Breast epithelium (tissue), 4 donors: ENCODE measurements at regions not wholly inside any gene's neighbourhood (a gene's known extent, or its start where the extent isn't known, plus 50 kb on each side); places are given as distances from the start of the nearest gene placed in this dataset.

Source experiments
- DNase-seq, 2 donors: peaks; one replicate each; pipeline ENCODE4 v3.0.0-alpha.2; 2019; ENCODE audit warnings: low spot score in 2 of 2
- H3K27ac ChIP-seq, 2 donors: fragments of 200-600 bp; sonication (generic) in 1 of 2; one replicate each; pipeline ENCODE4 v1.5.1; 2016 to 2019; ENCODE audit warnings: mild to moderate bottlenecking in 1 of 2
- H3K27me3 ChIP-seq, 2 donors: fragments of 200-600 bp; sonication (generic) in 1 of 2; one replicate each; pipeline versions ENCODE4 v1.5.1 to v1.6.0; 2017 to 2019; ENCODE audit warnings: control low read depth in 1 of 2, mild to moderate bottlenecking in 1 of 2
- H3K36me3 ChIP-seq: fragments of 200-600 bp; one replicate; pipeline ENCODE4 v1.5.1; 2019
- H3K4me1 ChIP-seq, 2 donors: fragments of 200-600 bp; sonication (generic); one replicate each; pipeline ENCODE4 v1.5.1; 2016 to 2019; ENCODE audit warnings: control low read depth in 1 of 2
- H3K4me3 ChIP-seq, 3 donors: fragments of 200-600 bp; sonication (generic); 1 replicate in 2 of 3; 2 replicates in 1 of 3; pipeline ENCODE4 v1.5.1; 2016 to 2019; ENCODE audit warnings: mild to moderate bottlenecking in 3 of 3, moderate library complexity in 2 of 3
- H3K9me3 ChIP-seq, 2 donors: fragments of 200-600 bp; sonication (generic) in 1 of 2; one replicate each; pipeline ENCODE4 v1.5.1; 2016 to 2019; ENCODE audit warnings: control low read depth in 1 of 2
- CTCF ChIP-seq, 3 donors: fragments of 450-650 bp; IDR thresholded peaks; one replicate each; pipeline ENCODE4 v1.5.1; 2016 to 2017; ENCODE audit warnings: antibody characterized with exemption in 3 of 3, mild to moderate bottlenecking in 3 of 3, moderate library complexity in 3 of 3
- POLR2A ChIP-seq: fragments of 450-650 bp; IDR thresholded peaks from one replicate; pipeline ENCODE4 v1.6.1; 2016; ENCODE audit warnings: antibody characterized with exemption, mild to moderate bottlenecking, moderate library complexity
- POLR2AphosphoS5 ChIP-seq, 3 donors: sonication (generic); formaldehyde crosslinking; IDR thresholded peaks; one replicate each; pipeline ENCODE4 v1.6.1; 2017; ENCODE audit warnings: antibody characterized with exemption in 3 of 3
- intact Hi-C: fragments of 100-400 bp; cut with DNase I; formaldehyde crosslinking; loops from one replicate; pipeline ENCODE4 v1.15.1; 2023; ENCODE audit warnings: low total_unique reads

GRCh38 chr7:86978808-86979506 lies 80.5 kb downstream of the ELAPOR2 start:
- no peak overlapping the region for H3K4me3 ChIP-seq
- TF ChIP-seq POLR2A (no peak), CTCF (IDR thresholded peaks at IDR 0.05) (no peak)
- intact Hi-C loops = no loop called here
- no peaks in the 10 kb centered on the region for H3K27me3 ChIP-seq
- no peak for DNase-seq
- H3K36me3 ChIP-seq = no peaks in the 10 kb centered on the region
- H3K4me1 ChIP-seq = no peaks in the 10 kb centered on the region
- no peaks in the 10 kb centered on the region for H3K9me3 ChIP-seq
- H3K27ac ChIP-seq = no peak overlapping the region

- DNase-seq = no peak
- H3K9me3 ChIP-seq = no peaks in the 10 kb centered on the region
- TF ChIP-seq CTCF (IDR thresholded peaks at IDR 0.05) (no peak), POLR2AphosphoS5 (IDR thresholded peaks at IDR 0.05) (no peak), POLR2A (no peak)
- intact Hi-C loops = no loop called here
- H3K4me3 ChIP-seq = no peak overlapping the region
- H3K36me3 ChIP-seq = no peaks in the 10 kb centered on the region
- no peaks in the 10 kb centered on the region for H3K27me3 ChIP-seq
- H3K27ac ChIP-seq = no peak overlapping the region
- no peaks in the 10 kb centered on the region for H3K4me1 ChIP-seq
Observed at GRCh38 chr7:86976958-86977357, 82.5 kb downstream of the ELAPOR2 start.

GRCh38 chr7:86975914-86976313 lies 83.5 kb downstream of the ELAPOR2 start:
- no peak for DNase-seq
- intact Hi-C loops = no loop called here
- Histone ChIP-seq H3K27me3 (no peaks in the 10 kb centered on the region), H3K27ac (no peak overlapping the region), H3K4me1 (no peaks in the 10 kb centered on the region), H3K4me3 (no peak overlapping the region), H3K36me3 (no peaks in the 10 kb centered on the region), H3K9me3 (no peaks in the 10 kb centered on the region)
- no peak for TF ChIP-seq POLR2A
- TF ChIP-seq CTCF (IDR thresholded peaks at IDR 0.05) = no peak
- no peak for TF ChIP-seq POLR2AphosphoS5 (IDR thresholded peaks at IDR 0.05)

- Histone ChIP-seq H3K9me3 (no peaks in the 10 kb centered on the region), H3K27ac (no peak overlapping the region), H3K4me3 (no peak overlapping the region), H3K27me3 (no peaks in the 10 kb centered on the region), H3K4me1 (no peaks in the 10 kb centered on the region), H3K36me3 (no peaks in the 10 kb centered on the region)
- TF ChIP-seq POLR2AphosphoS5 (IDR thresholded peaks at IDR 0.05) (no peak), CTCF (IDR thresholded peaks at IDR 0.05) (no peak), POLR2A (no peak)
- DNase-seq = no peak
- intact Hi-C loops = no loop called here
Observed at GRCh38 chr7:86975449-86975848, 84.0 kb downstream of the ELAPOR2 start.

- TF ChIP-seq POLR2A (no peak), POLR2AphosphoS5 (IDR thresholded peaks at IDR 0.05) (no peak), CTCF (IDR thresholded peaks at IDR 0.05) (no peak)
- H3K36me3 ChIP-seq = no peaks in the 10 kb centered on the region
- no peaks in the 10 kb centered on the region for H3K4me1 ChIP-seq
- H3K9me3 ChIP-seq = no peaks in the 10 kb centered on the region
- no peak overlapping the region for H3K4me3 ChIP-seq
- DNase-seq = no peak
- intact Hi-C loops = no loop called here
- H3K27me3 ChIP-seq = no peaks in the 10 kb centered on the region
- H3K27ac ChIP-seq = no peak overlapping the region
Observed at GRCh38 chr7:86972072-86972471, 87.4 kb downstream of the ELAPOR2 start.
